Smooth muscle cell (in vitro differentiated cells): ENCODE measurements at regions not wholly inside any gene's neighbourhood (a gene's known extent, or its start where the extent isn't known, plus 50 kb on each side); places are given as distances from the start of the nearest gene placed in this dataset.

Experiments used
- DNase-seq: peaks from one replicate; lab custom pipeline; 2025; ENCODE audit not compliant: unreplicated experiment; lab: John Stamatoyannopoulos, UW
- H2AFZ ChIP-seq: fragments of 200-600 bp; sonication (generic); 2 replicates; pipeline ENCODE4 v1.6.0; 2016; ENCODE audit warnings: antibody characterized with exemption, low read depth, mild to moderate bottlenecking
- H3F3A ChIP-seq: fragments of 200-600 bp; sonication (generic); 2 replicates; pipeline ENCODE4 v1.6.0; 2017; ENCODE audit warnings: antibody characterized with exemption, low read depth
- H3K27ac ChIP-seq: fragments of 200-600 bp; sonication (generic); 2 replicates; pipeline ENCODE4 v1.5.1; 2016; ENCODE audit warnings: low read depth, mild to moderate bottlenecking
- H3K27me3 ChIP-seq: fragments of 200-600 bp; sonication (generic); 2 replicates; pipeline ENCODE4 v1.6.1; 2016; ENCODE audit warnings: low read depth, mild to moderate bottlenecking
- H3K36me3 ChIP-seq: fragments of 200-600 bp; sonication (generic); 2 replicates; pipeline ENCODE4 v1.5.1; 2016; ENCODE audit warnings: low read depth
- H3K4me1 ChIP-seq: fragments of 200-600 bp; sonication (generic); 2 replicates; pipeline ENCODE4 v1.5.1; 2016; ENCODE audit warnings: low read depth
- H3K4me2 ChIP-seq: fragments of 200-600 bp; sonication (generic); 2 replicates; pipeline ENCODE4 v1.6.0; 2016; ENCODE audit warnings: mild to moderate bottlenecking
- H3K4me3 ChIP-seq: fragments of 200-600 bp; sonication (generic); 2 replicates; pipeline ENCODE4 v1.5.1; 2016; ENCODE audit warnings: mild to moderate bottlenecking
- H3K79me2 ChIP-seq: fragments of 200-600 bp; sonication (generic); 2 replicates; pipeline ENCODE4 v1.6.0; 2016; ENCODE audit warnings: low read depth, mild to moderate bottlenecking
- H3K9ac ChIP-seq: fragments of 200-600 bp; sonication (generic); 2 replicates; pipeline ENCODE4 v1.6.0; 2016; ENCODE audit warnings: low read depth
- H3K9me3 ChIP-seq: fragments of 200-600 bp; sonication (generic); replicated peaks from 2 replicates; pipeline ENCODE4 v1.5.1; 2016; ENCODE audit warnings: low read depth
- H4K20me1 ChIP-seq: fragments of 200-600 bp; sonication (generic); 2 replicates; pipeline ENCODE4 v1.6.0; 2016; ENCODE audit warnings: low read depth
- CTCF ChIP-seq: fragments of 200-600 bp; sonication (generic); IDR thresholded peaks from 2 replicates; pipeline ENCODE4 v1.5.1; 2017; ENCODE audit warnings: borderline replicate concordance, mild to moderate bottlenecking, antibody characterized with exemption; ENCODE audit not compliant: insufficient read depth, poor library complexity, severe bottlenecking
- WGBS: methylation state at CpG from one replicate; pipeline ENCODE4 v1.1.7; 2016; ENCODE audit warnings: low lambda C conversion rate; 5-methylcytosine and 5-hydroxymethylcytosine counted together

- Histone ChIP-seq H4K20me1 (no peaks in the 10 kb centered on the region), H3K4me1 (peaks cover 10% of the 10 kb centered on the region), H3F3A (peaks cover 3% of the 10 kb centered on the region), H3K4me2 (no peak overlapping the region), H3K79me2 (no peaks in the 10 kb centered on the region), H3K27ac (no peak overlapping the region), H3K9ac (no peak overlapping the region), H3K4me3 (no peak overlapping the region), H3K9me3 (no peaks in the 10 kb centered on the region), H3K27me3 (no peaks in the 10 kb centered on the region), H2AFZ (no peak overlapping the region), H3K36me3 (no peaks in the 10 kb centered on the region)
- WGBS, result 98% methylated on average over 5 of the region's 5 CpGs
- no peak for TF ChIP-seq CTCF
- no peak for DNase-seq
Measured at GRCh38 chr15:47513471-47513870, 203.8 kb upstream of the SEMA6D start.

- H3K4me1 ChIP-seq, result peaks cover 10% of the 10 kb centered on the region
- peak overlapping the region; percentile 84 for H3K27ac ChIP-seq
- no peaks in the 10 kb centered on the region for H3K9me3 ChIP-seq
- H3K4me3 ChIP-seq, result no peak overlapping the region
- no peaks in the 10 kb centered on the region for H4K20me1 ChIP-seq
- peak overlapping the region; percentile 18 for H3K9ac ChIP-seq
- no peak for TF ChIP-seq CTCF
- WGBS, result 62% methylated on average over 2 of the region's 2 CpGs
- no peaks in the 10 kb centered on the region for H3K79me2 ChIP-seq
- no peaks in the 10 kb centered on the region for H3K27me3 ChIP-seq
- no peak for DNase-seq
- peak overlapping the region; percentile 65 for H3K4me2 ChIP-seq
- no peaks in the 10 kb centered on the region for H3K36me3 ChIP-seq
- peaks cover 3% of the 10 kb centered on the region for H3F3A ChIP-seq
- peak overlapping the region; percentile 6 for H2AFZ ChIP-seq
Measured at GRCh38 chr15:47514200-47514652, 203.1 kb upstream of the SEMA6D start.

DNA sequence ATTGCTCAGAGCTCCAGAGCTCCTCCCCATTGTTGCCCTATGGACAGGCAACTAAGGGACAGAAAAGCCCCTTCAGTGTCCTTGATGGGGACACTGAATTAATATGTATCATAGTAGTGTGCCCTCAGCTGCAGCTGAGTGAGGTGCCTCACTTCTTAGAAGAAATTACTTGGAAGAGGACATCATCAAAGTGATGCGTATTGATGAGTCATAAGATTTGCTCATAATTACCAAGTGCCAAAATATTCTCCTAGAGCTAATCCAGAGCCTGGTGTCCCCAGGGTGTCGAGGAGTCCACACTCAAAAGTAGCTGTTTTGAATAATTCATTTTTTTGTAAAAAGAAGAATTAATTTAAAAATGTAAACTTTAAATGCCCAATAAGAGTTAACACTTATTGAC lies 200.7 kb upstream of the SEMA6D start:
- Histone ChIP-seq H3K4me1 (peaks cover 10% of the 10 kb centered on the region), H3F3A (peaks cover 3% of the 10 kb centered on the region), H3K79me2 (no peaks in the 10 kb centered on the region), H2AFZ (no peak overlapping the region), H3K4me2 (peak overlapping the region; percentile 25), H3K9me3 (no peaks in the 10 kb centered on the region), H3K27me3 (no peaks in the 10 kb centered on the region), H4K20me1 (no peaks in the 10 kb centered on the region), H3K9ac (no peak overlapping the region), H3K36me3 (no peaks in the 10 kb centered on the region), H3K4me3 (no peak overlapping the region), H3K27ac (peak overlapping the region; percentile 19)
- no peak for TF ChIP-seq CTCF
- DNase-seq, result no peak
- WGBS, result 64% methylated on average over 2 of the region's 2 CpGs

DNA sequence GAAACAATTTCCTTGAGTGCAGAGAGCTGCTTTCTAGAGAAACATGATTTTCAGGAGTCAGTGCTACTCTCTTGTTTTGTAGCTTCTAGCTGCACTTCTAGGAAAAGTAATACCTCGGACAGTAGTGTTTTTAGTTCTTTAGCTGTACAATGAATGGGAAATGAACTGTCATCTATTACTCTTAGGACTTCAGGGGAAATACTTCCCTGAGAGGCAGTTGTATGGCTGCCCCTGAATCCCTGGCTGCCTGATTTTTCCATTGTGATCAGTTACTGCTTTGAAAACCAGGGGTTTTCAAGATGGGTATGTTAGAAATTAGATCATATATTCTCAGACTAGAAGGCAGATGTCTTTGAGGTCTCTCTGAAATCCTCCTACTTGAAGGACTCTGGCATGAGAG lies 200.3 kb upstream of the SEMA6D start:
- no peak for DNase-seq
- H3K36me3 ChIP-seq, result no peaks in the 10 kb centered on the region
- no peaks in the 10 kb centered on the region for H3K27me3 ChIP-seq
- no peaks in the 10 kb centered on the region for H3K9me3 ChIP-seq
- no peak overlapping the region for H2AFZ ChIP-seq
- TF ChIP-seq CTCF, result no peak
- H3K79me2 ChIP-seq, result no peaks in the 10 kb centered on the region
- H4K20me1 ChIP-seq, result no peaks in the 10 kb centered on the region
- peak overlapping the region; percentile 19 for H3K27ac ChIP-seq
- peak overlapping the region; percentile 25 for H3K4me2 ChIP-seq
- H3K4me1 ChIP-seq, result peaks cover 10% of the 10 kb centered on the region
- H3K4me3 ChIP-seq, result no peak overlapping the region
- WGBS, result 71% methylated on average over 1 of the region's 1 CpG
- H3F3A ChIP-seq, result peaks cover 3% of the 10 kb centered on the region
- no peak overlapping the region for H3K9ac ChIP-seq
